PC-9 (cell line): ENCODE measurements at regions not wholly inside any gene's neighbourhood (a gene's known extent, or its start where the extent isn't known, plus 50 kb on each side); places are given as distances from the start of the nearest gene placed in this dataset.

ENCODE experiments used
- EZH2 ChIP-seq: fragments of 200-600 bp; sonication (generic); IDR thresholded peaks from 2 replicates; pipeline ENCODE4 v1.8.0; 2017; ENCODE audit warnings: antibody characterized with exemption, low read depth
- TF ChIP-seq, protein P1 (sequence below): fragments of 200-600 bp; sonication (generic); conservative IDR thresholded peaks from 2 replicates; pipeline ENCODE4 v1.6.1; 2017; ENCODE audit warnings: mixed run types, antibody characterized with exemption, mild to moderate bottlenecking, moderate library complexity

DNA sequence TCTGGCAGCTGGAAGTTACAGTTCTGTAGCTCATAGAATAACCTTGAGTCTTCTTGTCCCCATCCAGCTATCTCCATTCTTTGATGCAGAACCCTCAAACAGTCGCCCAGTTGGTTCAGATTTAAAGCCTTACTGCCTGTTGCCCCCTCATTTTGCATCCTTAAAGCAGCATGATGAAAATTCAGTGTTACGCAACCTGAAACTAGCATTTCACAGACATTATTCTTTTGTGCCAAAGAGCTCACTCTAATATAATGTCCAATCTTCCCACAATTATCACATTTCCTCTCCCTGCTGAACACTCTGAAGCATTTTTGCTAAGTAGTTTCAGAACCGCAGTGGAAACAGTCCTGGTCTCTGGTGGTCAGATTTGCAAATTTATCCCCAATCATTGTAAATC, 318.0 kb downstream of the PSAT1 start:
- TF ChIP-seq, protein P1, sequence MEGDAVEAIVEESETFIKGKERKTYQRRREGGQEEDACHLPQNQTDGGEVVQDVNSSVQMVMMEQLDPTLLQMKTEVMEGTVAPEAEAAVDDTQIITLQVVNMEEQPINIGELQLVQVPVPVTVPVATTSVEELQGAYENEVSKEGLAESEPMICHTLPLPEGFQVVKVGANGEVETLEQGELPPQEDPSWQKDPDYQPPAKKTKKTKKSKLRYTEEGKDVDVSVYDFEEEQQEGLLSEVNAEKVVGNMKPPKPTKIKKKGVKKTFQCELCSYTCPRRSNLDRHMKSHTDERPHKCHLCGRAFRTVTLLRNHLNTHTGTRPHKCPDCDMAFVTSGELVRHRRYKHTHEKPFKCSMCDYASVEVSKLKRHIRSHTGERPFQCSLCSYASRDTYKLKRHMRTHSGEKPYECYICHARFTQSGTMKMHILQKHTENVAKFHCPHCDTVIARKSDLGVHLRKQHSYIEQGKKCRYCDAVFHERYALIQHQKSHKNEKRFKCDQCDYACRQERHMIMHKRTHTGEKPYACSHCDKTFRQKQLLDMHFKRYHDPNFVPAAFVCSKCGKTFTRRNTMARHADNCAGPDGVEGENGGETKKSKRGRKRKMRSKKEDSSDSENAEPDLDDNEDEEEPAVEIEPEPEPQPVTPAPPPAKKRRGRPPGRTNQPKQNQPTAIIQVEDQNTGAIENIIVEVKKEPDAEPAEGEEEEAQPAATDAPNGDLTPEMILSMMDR: no peak
- TF ChIP-seq EZH2: no peak
